NCI-H1105 (cell line): ENCODE measurements at regions not wholly inside any gene's neighbourhood (a gene's known extent, or its start where the extent isn't known, plus 50 kb on each side); places are given as distances from the start of the nearest gene placed in this dataset.
"Not testable (repeated sequence)": the region's sequence is repeated elsewhere in the genome, so short reads cannot be mapped to it uniquely, and the experiment has no call there.

Source experiments
- DNase-seq: peaks from one replicate; lab custom pipeline; 2025; lab: John Stamatoyannopoulos, UW

DNA sequence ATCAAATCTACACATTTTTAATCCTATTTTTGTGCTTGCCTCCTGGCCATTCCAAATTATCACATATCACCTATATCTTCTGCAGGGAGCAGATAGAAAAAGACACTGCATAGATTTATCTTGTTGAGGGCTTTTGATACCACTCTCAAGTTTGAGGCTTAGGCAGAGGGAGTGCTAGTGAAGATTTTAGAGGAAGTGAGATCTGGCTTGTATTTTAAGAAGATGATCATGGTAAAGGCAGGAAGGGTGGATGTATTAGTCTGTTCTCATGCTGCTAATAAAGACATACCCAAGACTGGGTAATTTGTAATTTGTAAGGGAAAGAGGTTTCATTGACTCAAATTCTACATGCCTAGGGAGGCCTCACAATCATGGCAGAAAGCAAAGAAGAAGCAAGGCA lies 220.9 kb upstream of the TUT7 start:
- DNase-seq, result no peak

GRCh38 chr9:86573886-86574285 lies 219.7 kb upstream of the TUT7 start:
- no peak for DNase-seq

GRCh38 chr9:86572904-86573303 lies 218.7 kb upstream of the TUT7 start:
- DNase-seq, result no peak

GRCh38 chr9:86565603-86566002 lies 211.4 kb upstream of the TUT7 start:
- not testable (repeated sequence) for DNase-seq

DNA sequence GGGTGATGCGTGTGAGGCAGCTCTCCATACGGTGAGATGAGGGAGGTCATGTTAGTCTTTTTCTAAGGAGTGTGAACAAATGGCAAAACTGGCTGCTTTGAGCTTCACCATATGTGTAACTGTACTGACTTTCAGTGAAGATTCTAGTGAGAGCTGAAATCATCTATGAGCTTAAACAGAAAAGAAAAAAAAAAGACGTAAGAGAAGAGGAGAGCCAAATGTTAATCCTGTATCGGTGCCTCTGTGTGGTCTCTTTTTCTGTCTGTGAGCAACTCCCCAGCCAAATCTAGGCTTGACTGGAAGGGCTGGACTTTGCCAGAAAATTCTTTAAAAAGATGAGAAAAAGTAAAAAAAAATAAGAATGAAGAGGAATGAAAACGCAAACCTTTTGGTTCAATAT lies 209.7 kb upstream of the TUT7 start:
- no peak for DNase-seq

- DNase-seq, result no peak
Measured at GRCh38 chr9:86563350-86563749, 209.1 kb upstream of the TUT7 start.

- no peak for DNase-seq
Measured at GRCh38 chr9:86562691-86563090, 208.5 kb upstream of the TUT7 start.

DNA sequence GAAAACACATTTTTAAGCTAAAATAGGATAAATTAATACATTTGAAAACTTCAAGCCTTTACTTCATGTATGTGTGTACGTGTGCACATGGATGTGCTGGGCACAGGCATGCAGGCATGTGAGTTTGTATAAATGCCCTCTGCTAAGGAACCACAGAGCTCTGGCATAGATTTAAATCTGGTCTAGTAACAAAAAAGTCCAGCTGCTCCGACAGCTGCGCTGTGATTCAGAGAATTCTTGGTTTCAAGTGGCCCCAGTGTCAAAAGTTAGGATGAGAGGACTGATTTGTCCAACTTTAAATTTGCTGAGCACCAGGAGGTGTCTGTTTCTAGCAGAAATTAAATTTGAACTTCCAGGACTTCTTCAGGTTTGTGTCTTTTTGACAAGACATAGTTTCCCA lies 203.7 kb upstream of the TUT7 start:
- no peak for DNase-seq

DNA sequence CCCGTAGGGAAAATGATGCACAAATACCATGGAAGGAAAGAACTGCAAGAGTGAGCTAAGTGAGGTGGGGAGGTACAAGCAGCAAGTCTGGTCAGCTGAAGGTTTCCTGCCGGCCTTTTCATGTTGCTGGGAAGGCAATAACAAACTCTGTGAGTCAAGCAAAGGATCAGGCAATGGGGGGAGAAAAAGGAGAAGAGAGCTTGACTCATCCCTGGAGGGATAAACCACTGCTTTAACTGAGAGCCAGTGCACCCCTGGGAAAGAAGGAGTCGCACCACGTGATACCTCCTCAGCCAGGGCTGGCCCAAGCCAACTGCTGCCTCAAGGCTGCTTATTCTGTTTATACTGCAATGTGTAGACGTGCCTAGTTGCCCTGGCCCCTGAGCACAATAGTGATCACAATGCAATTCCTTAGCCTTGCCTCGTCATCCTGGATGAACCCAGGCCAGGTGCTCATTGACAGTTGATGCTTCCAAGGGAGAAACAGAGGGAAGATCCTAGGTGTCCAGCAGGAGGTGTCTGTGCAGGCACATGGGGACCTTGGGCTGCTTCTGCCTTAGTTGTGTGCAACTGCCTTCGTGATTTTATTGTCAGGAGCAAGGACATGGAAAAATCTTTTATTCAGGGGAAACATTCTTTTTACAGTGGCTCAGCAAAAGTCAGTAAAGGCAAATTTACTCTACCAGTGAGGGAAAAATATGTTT lies 203.0 kb upstream of the TUT7 start:
- no peak for DNase-seq

- DNase-seq, result no peak
Measured at GRCh38 chr9:86555661-86556060, 201.5 kb upstream of the TUT7 start.

- DNase-seq, result no peak
Measured at GRCh38 chr9:86550401-86550800, 196.2 kb upstream of the TUT7 start.

DNA sequence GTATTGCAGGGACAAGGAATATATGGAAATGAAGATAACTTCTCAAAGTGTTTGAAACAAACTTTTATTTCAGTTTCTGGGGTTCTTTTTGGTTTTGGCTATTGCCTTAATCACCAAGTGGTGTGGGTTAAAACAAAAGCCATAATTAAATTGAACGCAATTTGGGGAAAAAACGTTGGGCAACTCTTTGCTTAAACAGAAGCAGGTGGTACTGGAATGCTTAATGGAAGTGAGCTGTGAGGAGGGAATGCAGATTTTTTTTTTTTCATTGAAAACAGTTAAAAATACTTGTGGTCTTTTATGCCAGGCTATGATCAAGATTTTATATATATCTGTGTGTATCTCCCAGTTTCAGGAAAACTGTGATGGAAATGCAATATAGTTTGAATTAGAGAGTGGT lies 195.7 kb upstream of the TUT7 start:
- DNase-seq, result no peak

- DNase-seq, result no peak
Measured at GRCh38 chr9:86549401-86549811, 195.2 kb upstream of the TUT7 start.

DNA sequence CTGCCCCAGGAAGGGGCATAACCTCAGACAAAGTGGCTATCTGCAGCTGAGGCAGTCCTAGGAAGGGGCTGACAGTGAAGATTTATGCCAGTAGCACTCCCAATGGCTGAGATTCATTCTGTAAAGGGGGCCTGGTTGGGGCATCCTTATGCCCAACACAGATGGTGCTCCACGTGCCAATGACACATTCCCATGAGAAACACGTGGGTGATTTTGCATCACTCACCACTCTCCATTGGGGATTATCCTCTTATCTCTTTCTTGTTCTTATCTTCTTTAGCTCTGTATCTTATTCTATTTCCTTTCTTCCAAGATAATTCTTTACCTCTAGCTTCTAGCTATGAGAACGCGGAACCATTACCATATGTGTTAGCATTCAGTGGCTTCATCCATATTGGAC lies 194.0 kb upstream of the TUT7 start:
- DNase-seq, result no peak

- no peak for DNase-seq
Measured at GRCh38 chr9:86547571-86547970, 193.4 kb upstream of the TUT7 start.

GRCh38 chr9:86546712-86547111 lies 192.5 kb upstream of the TUT7 start:
- no peak for DNase-seq

DNA sequence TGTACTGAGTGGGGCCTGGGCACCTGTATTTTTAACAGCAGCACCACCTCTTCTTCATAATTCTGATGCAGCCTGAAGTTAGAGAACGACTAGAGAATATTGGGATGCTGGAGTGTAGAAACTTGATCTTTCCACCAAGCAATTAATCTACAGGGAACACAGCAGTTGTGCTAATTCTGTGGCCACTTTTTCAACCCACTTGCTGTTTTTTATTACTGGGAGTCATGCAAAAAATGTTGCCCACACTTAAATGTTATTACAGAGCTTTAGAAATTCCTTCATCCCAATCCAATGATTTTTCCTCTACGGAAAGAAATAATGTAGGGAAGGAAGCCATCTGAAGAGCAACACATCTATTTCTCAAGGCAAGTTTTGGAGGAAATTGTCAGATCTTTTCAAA lies 190.9 kb upstream of the TUT7 start:
- no peak for DNase-seq

GRCh38 chr9:86541014-86541570 lies 186.9 kb upstream of the TUT7 start:
- DNase-seq, result no peak

- DNase-seq, result no peak
Measured at GRCh38 chr9:86535406-86535915, 181.3 kb upstream of the TUT7 start.

- DNase-seq, result no peak
Measured at GRCh38 chr9:86534572-86535258, 180.5 kb upstream of the TUT7 start.

DNA sequence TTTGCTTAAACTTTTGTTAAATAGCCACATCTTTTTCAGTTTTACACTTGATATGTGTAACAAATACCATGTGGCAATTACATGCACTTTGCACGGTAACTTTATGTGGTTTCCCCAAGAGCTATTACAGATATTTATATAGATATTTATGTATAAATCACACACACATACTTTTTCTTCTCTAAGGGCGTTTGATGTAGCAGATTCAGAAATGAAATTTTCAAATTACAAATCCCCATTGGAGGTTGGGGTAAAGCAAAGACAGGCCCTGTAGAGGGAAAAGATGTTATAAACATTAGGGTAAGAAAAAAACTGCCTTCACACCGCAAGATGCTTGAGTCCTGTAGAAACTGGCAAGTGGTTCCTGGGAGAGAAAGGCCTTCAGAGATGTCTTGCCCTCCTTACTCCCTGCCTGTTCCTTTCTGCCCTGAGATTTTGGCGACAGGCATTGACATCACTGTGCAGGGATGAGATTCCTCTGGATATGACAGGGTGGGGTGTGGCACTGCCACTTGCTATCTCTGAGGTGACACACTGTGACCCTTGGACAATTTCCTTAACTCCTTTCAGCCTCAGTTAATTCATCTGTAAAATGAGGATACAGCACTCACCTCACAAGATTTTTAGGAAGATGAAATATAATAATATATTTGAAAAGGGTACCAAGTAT lies 177.9 kb upstream of the TUT7 start:
- DNase-seq, result no peak

GRCh38 chr9:86531273-86531970 lies 177.2 kb upstream of the TUT7 start:
- DNase-seq, result no peak
